Ovary (tissue), 7 donors: ENCODE measurements at regions not wholly inside any gene's neighbourhood (a gene's known extent, or its start where the extent isn't known, plus 50 kb on each side); places are given as distances from the start of the nearest gene placed in this dataset.

Source experiments
- DNase-seq, 5 donors: peaks; one replicate each; pipeline ENCODE4 v3.0.0-alpha.2; 2019 to 2020
- H3K27ac ChIP-seq, 2 donors: fragments of 200-600 bp; one replicate each; pipeline versions ENCODE4 v1.5.1 to v1.8.0; 2019 to 2022
- H3K27me3 ChIP-seq: fragments of 200-600 bp; one replicate; pipeline ENCODE4 v1.8.0; 2022
- H3K36me3 ChIP-seq: fragments of 200-600 bp; sonication (generic); one replicate; pipeline ENCODE4 v1.5.1; 2019
- H3K4me1 ChIP-seq: one replicate; pipeline ENCODE4 v1.8.1; 2013; ENCODE audit warnings: mild to moderate bottlenecking, moderate library complexity; ENCODE audit not compliant: insufficient read depth
- H3K4me3 ChIP-seq: fragments of 200-600 bp; sonication (generic); one replicate; pipeline ENCODE4 v1.5.1; 2017
- H3K9me3 ChIP-seq, 2 donors: fragments of 200-600 bp in 1 of 2; sonication (generic) in 1 of 2; one replicate each; pipeline versions ENCODE4 v1.5.1 to v1.8.1; 2013 to 2019; ENCODE audit warnings: mild to moderate bottlenecking in 1 of 2, moderate library complexity in 1 of 2
- CTCF ChIP-seq, 3 donors: fragments of 450-650 bp in 2 of 3; fragments of 200-600 bp in 1 of 3; IDR thresholded peaks; one replicate each; pipeline versions ENCODE4 v1.5.1 to v1.8.0; 2016 to 2022; ENCODE audit warnings: antibody characterized with exemption in 3 of 3, mild to moderate bottlenecking in 1 of 3
- EP300 ChIP-seq: sonication (generic); formaldehyde crosslinking; IDR thresholded peaks from one replicate; pipeline ENCODE4 v1.6.1; 2017; ENCODE audit warnings: antibody characterized with exemption
- POLR2A ChIP-seq: fragments of 450-650 bp; IDR thresholded peaks from one replicate; pipeline ENCODE4 v1.6.1; 2017; ENCODE audit warnings: antibody characterized with exemption, mild to moderate bottlenecking, moderate library complexity
- WGBS, 3 donors: extraction: QIAGEN DNeasy Blood & Tissue Kit in 1 of 3; methylation state at CpG; one replicate each; pipeline versions ENCODE4 v1.1.5 to v1.1.7; 2013 to 2017; 5-methylcytosine and 5-hydroxymethylcytosine counted together
- intact Hi-C, 4 donors: fragments of 100-400 bp; cut with DNase I; formaldehyde crosslinking; loops; one replicate each; pipeline versions ENCODE4 v1.11.0 to v1.15.1; 2022 to 2023
- donor health status: DM: no; HTN: no; CAD: no; lungs with moderate emphysema.
- donor health status: DM: no; HTN: no; CAD: no.
- donor health status: Bipolar disorder and iron deficiency.
- donor health status: DM: no; HTN: no; CAD: no.
- donor health status: DM: yes; HTN: yes; CAD: no.

- WGBS, 3 donors = 92 to 96% (median 94%) methylated on average over 4 of the region's 4 CpGs
- Histone ChIP-seq H3K4me1 (no peaks in the 10 kb centered on the region), H3K9me3 (no peaks in the 10 kb centered on the region), H3K4me3 (no peak overlapping the region), H3K27me3 (no peaks in the 10 kb centered on the region), H3K27ac (no peak overlapping the region), H3K36me3 (no peaks in the 10 kb centered on the region)
- intact Hi-C loops = no loop called here
- no peak for DNase-seq
- TF ChIP-seq POLR2A = no peak
- TF ChIP-seq CTCF (IDR thresholded peaks at IDR 0.05) = no peak
- no peak for TF ChIP-seq EP300
Measured at GRCh38 chr21:16866851-16867250, 646.0 kb upstream of the CXADR start.

GRCh38 chr21:16870103-16870502 lies 642.7 kb upstream of the CXADR start:
- Histone ChIP-seq H3K36me3 (no peaks in the 10 kb centered on the region), H3K4me1 (no peaks in the 10 kb centered on the region), H3K9me3 (no peaks in the 10 kb centered on the region), H3K4me3 (no peak overlapping the region), H3K27ac (no peak overlapping the region), H3K27me3 (no peaks in the 10 kb centered on the region)
- DNase-seq = no peak
- TF ChIP-seq EP300 (no peak), POLR2A (no peak), CTCF (IDR thresholded peaks at IDR 0.05) (no peak)
- WGBS, 3 donors = 92 to 100% (median 94%) methylated on average over 1 of the region's 1 CpG
- intact Hi-C loops = no loop called here

- H3K27ac ChIP-seq = no peak overlapping the region
- no peaks in the 10 kb centered on the region for H3K27me3 ChIP-seq
- intact Hi-C loops = no loop called here
- no peak overlapping the region for H3K4me3 ChIP-seq
- no peaks in the 10 kb centered on the region for H3K9me3 ChIP-seq
- DNase-seq = no peak
- TF ChIP-seq CTCF (IDR thresholded peaks at IDR 0.05) = no peak
- TF ChIP-seq EP300 = no peak
- no peak for TF ChIP-seq POLR2A
- no peaks in the 10 kb centered on the region for H3K36me3 ChIP-seq
- H3K4me1 ChIP-seq = no peaks in the 10 kb centered on the region
- 96 to 99% (median 98%) methylated on average over 1 of the region's 1 CpG for WGBS, 3 donors
Measured at GRCh38 chr21:16872616-16873015, 640.2 kb upstream of the CXADR start.

- H3K4me1 ChIP-seq = no peaks in the 10 kb centered on the region
- DNase-seq = no peak
- 93 to 98% (median 96%) methylated on average over 2 of the region's 2 CpGs for WGBS, 3 donors
Measured at GRCh38 chr21:16873176-16873575, 639.7 kb upstream of the CXADR start.

More at GRCh38 chr21:16873176-16873575, 639.7 kb upstream of the CXADR start:
- TF ChIP-seq EP300 (no peak), CTCF (IDR thresholded peaks at IDR 0.05) (no peak)
- Histone ChIP-seq H3K9me3 (no peaks in the 10 kb centered on the region), H3K4me3 (no peak overlapping the region), H3K27ac (no peak overlapping the region), H3K36me3 (no peaks in the 10 kb centered on the region), H3K27me3 (no peaks in the 10 kb centered on the region)
- intact Hi-C loops = no loop called here
